H1 (cell line): ENCODE measurements at regions not wholly inside any gene's neighbourhood (a gene's known extent, or its start where the extent isn't known, plus 50 kb on each side); places are given as distances from the start of the nearest gene placed in this dataset.

Experiments used
- CTCF ChIA-PET: fragments of 300-600 bp; sonication (Branson Sonifier 250); formaldehyde crosslinking; loops from one replicate; lab custom pipeline; 2021; ENCODE audit not compliant: partially characterized antibody; lab: Charles Lee
- POLR2A ChIA-PET: fragments of 300-600 bp; sonication (Branson Sonifier 250); formaldehyde crosslinking; loops from one replicate; lab custom pipeline; 2021; ENCODE audit warnings: inconsistent platforms; ENCODE audit not compliant: partially characterized antibody; lab: Charles Lee
- DNase-seq, 2 experiments: peaks; one replicate each; pipeline versions ENCODE4 v3.0.0 to v3.0.0-alpha.2; 2010 to 2022; ENCODE audit warnings: low spot score in 2 of 2, low read depth in 1 of 2, mixed read lengths in 1 of 2
- FAIRE-seq: peaks from 2 replicates; lab custom pipeline; 2011; peaks lifted over from hg19 to GRCh38; lab: Jason Lieb, UNC
- H2AFZ ChIP-seq: 2 replicates; pipeline ENCODE4 v1.8.1; 2012; ENCODE audit warnings: low read length, inconsistent platforms
- H2AK5ac ChIP-seq: 2 replicates; pipeline ENCODE4 v1.6.1; 2013; ENCODE audit warnings: low read depth, low read length
- H2BK120ac ChIP-seq: replicated peaks from 2 replicates; pipeline ENCODE3; 2013; ENCODE audit warnings: low read depth, low read length, inconsistent platforms
- H2BK12ac ChIP-seq: 2 replicates; pipeline ENCODE4 v1.6.1; 2013; ENCODE audit warnings: low read depth, low read length
- H2BK15ac ChIP-seq: 2 replicates; pipeline ENCODE4 v1.6.1; 2013; ENCODE audit warnings: low read length
- H2BK20ac ChIP-seq: 2 replicates; pipeline ENCODE4 v1.6.1; 2013; ENCODE audit warnings: low read length
- H2BK5ac ChIP-seq: 2 replicates; pipeline ENCODE4 v1.6.1; 2013; ENCODE audit warnings: low read depth, low read length
- H3K14ac ChIP-seq: 2 replicates; pipeline ENCODE4 v1.6.1; 2013; ENCODE audit warnings: inconsistent platforms; ENCODE audit not compliant: insufficient read length
- H3K18ac ChIP-seq: 2 replicates; pipeline ENCODE4 v1.6.1; 2013; ENCODE audit warnings: low read length; ENCODE audit errors: extremely low read depth
- H3K23ac ChIP-seq: 2 replicates; pipeline ENCODE4 v1.6.1; 2013; ENCODE audit warnings: inconsistent platforms; ENCODE audit not compliant: insufficient read length
- H3K23me2 ChIP-seq: 2 replicates; pipeline ENCODE4 v1.6.1; 2013; ENCODE audit warnings: low read depth, low read length
- H3K27ac ChIP-seq: 2 replicates; pipeline ENCODE4 v1.6.1; 2011; ENCODE audit warnings: low read depth, low read length, inconsistent platforms
- H3K27me3 ChIP-seq, 4 experiments: replicated peaks in 1 of 4; 1 replicate in 1 of 4; 2 replicates in 3 of 4; pipeline versions ENCODE4 v1.6.1 to v1.8.1; 2011 to 2013; ENCODE audit warnings: low read length in 3 of 4, mild to moderate bottlenecking in 3 of 4, inconsistent platforms in 2 of 4, mixed read lengths in 2 of 4, moderate library complexity in 1 of 4; ENCODE audit not compliant: control insufficient read depth in 3 of 4, insufficient read depth in 3 of 4; ENCODE audit errors: extremely low read depth in 1 of 4
- H3K36me3 ChIP-seq, 4 experiments: 2 replicates each; pipeline versions ENCODE4 v1.6.1 to v1.8.1; 2011 to 2013; ENCODE audit warnings: mild to moderate bottlenecking in 4 of 4, low read length in 3 of 4, moderate library complexity in 2 of 4, control low read depth in 1 of 4, inconsistent platforms in 1 of 4; ENCODE audit not compliant: insufficient read depth in 4 of 4, control insufficient read depth in 2 of 4
- H3K4ac ChIP-seq: replicated peaks from 2 replicates; pipeline ENCODE3; 2013; ENCODE audit warnings: low read length, low read depth, mixed read lengths, inconsistent platforms; ENCODE audit not compliant: insufficient read length
- H3K4me1 ChIP-seq, 4 experiments: replicated peaks in 1 of 4; 1 replicate in 1 of 4; 2 replicates in 3 of 4; pipeline versions ENCODE4 v1.6.1 to v1.8.1; 2011 to 2013; ENCODE audit warnings: low read length in 3 of 4, inconsistent platforms in 2 of 4, mixed read lengths in 1 of 4; ENCODE audit not compliant: insufficient read depth in 4 of 4, control insufficient read depth in 3 of 4
- H3K4me2 ChIP-seq, 2 experiments: 2 replicates each; pipeline versions ENCODE4 v1.6.1 to v1.8.1; 2011 to 2013; ENCODE audit warnings: low read depth in 2 of 2, low read length in 2 of 2, control low read depth in 1 of 2, inconsistent platforms in 1 of 2, mild to moderate bottlenecking in 1 of 2; ENCODE audit not compliant: insufficient read depth in 1 of 2
- H3K4me3 ChIP-seq, 4 experiments: fragments of 200-600, 300-600 bp in 1 of 4; sonication (generic), shearing (Covaris generic), sonication (Bioruptor Twin) in 1 of 4; 2 replicates each; pipeline versions ENCODE4 v1.5.1 to v1.8.1; 2011 to 2016; ENCODE audit warnings: low read length in 4 of 4, low read depth in 3 of 4, control low read depth in 2 of 4, inconsistent platforms in 2 of 4, mild to moderate bottlenecking in 2 of 4, mixed read lengths in 1 of 4, moderate library complexity in 1 of 4; ENCODE audit not compliant: insufficient read depth in 2 of 4; ENCODE audit errors: extremely low read depth in 1 of 4
- H3K56ac ChIP-seq: replicated peaks from 2 replicates; pipeline ENCODE3; 2013; ENCODE audit warnings: low read depth, mild to moderate bottlenecking, mixed read lengths, low read length, inconsistent platforms; ENCODE audit not compliant: insufficient read length
- H3K79me1 ChIP-seq: 2 replicates; pipeline ENCODE4 v1.6.1; 2013; ENCODE audit warnings: low read depth, low read length, control low read depth
- H3K79me2 ChIP-seq, 2 experiments: 2 replicates each; pipeline versions ENCODE4 v1.6.1 to v1.8.1; 2012 to 2013; ENCODE audit warnings: low read length in 2 of 2, mild to moderate bottlenecking in 2 of 2, inconsistent platforms in 1 of 2; ENCODE audit not compliant: insufficient read depth in 2 of 2, control insufficient read depth in 1 of 2
- H3K9ac ChIP-seq, 4 experiments: replicated peaks in 1 of 4; 1 replicate in 1 of 4; 2 replicates in 3 of 4; pipeline versions ENCODE4 v1.6.1 to v1.8.1; 2011 to 2013; ENCODE audit warnings: low read depth in 3 of 4, low read length in 3 of 4, control low read depth in 2 of 4, mild to moderate bottlenecking in 2 of 4, moderate library complexity in 2 of 4, inconsistent platforms in 1 of 4; ENCODE audit errors: extremely low read depth in 1 of 4
- H3K9me3 ChIP-seq, 2 experiments: 2 replicates each; pipeline versions ENCODE4 v1.6.1 to v1.8.1; 2012 to 2013; ENCODE audit warnings: mild to moderate bottlenecking in 2 of 2, moderate library complexity in 2 of 2, control low read depth in 1 of 2, inconsistent platforms in 1 of 2, low read depth in 1 of 2, low read length in 1 of 2, mixed read lengths in 1 of 2; ENCODE audit not compliant: insufficient read depth in 2 of 2
- H4K20me1 ChIP-seq, 2 experiments: replicated peaks in 1 of 2; 2 replicates each; pipeline versions ENCODE3 to v1.8.1; 2011 to 2013; ENCODE audit warnings: inconsistent platforms in 2 of 2, low read length in 2 of 2, mild to moderate bottlenecking in 1 of 2; ENCODE audit not compliant: insufficient read depth in 2 of 2, control insufficient read depth in 1 of 2
- H4K5ac ChIP-seq: 2 replicates; pipeline ENCODE4 v1.6.1; 2013; ENCODE audit warnings: low read length, low read depth, mixed read lengths, inconsistent platforms; ENCODE audit not compliant: insufficient read length
- H4K8ac ChIP-seq: 2 replicates; pipeline ENCODE4 v1.8.0; 2013; ENCODE audit warnings: mild to moderate bottlenecking, moderate library complexity, low read length, inconsistent platforms; ENCODE audit not compliant: insufficient read depth; ENCODE audit errors: extremely low read depth
- H4K91ac ChIP-seq: replicated peaks from 2 replicates; pipeline ENCODE3; 2013; ENCODE audit warnings: low read length, mixed read lengths, inconsistent platforms; ENCODE audit not compliant: insufficient read length
- ATF2 ChIP-seq: IDR thresholded peaks from 2 replicates; pipeline ENCODE4 v1.6.1; 2012; ENCODE audit warnings: low read length, inconsistent platforms
- EZH2 ChIP-seq: fragments of 200-600 bp; sonication (generic); IDR thresholded peaks from 2 replicates; pipeline ENCODE4 v1.7.1; 2012; ENCODE audit warnings: low read depth, mild to moderate bottlenecking, moderate library complexity, low read length, inconsistent platforms; ENCODE audit not compliant: severe bottlenecking
- KDM5A ChIP-seq: fragments of 200-600 bp; IDR thresholded peaks from 2 replicates; pipeline ENCODE4 v1.7.1; 2012; ENCODE audit warnings: mild to moderate bottlenecking, low read length, inconsistent platforms, mixed read lengths
- POLR2A ChIP-seq, 2 experiments: IDR thresholded peaks; 1 replicate in 1 of 2; 2 replicates in 1 of 2; pipeline ENCODE4 v1.6.1; 2011; ENCODE audit warnings: low read depth in 2 of 2, low read length in 2 of 2, mild to moderate bottlenecking in 2 of 2; ENCODE audit errors: control extremely low read depth in 1 of 2
- RXRA ChIP-seq: IDR thresholded peaks from 2 replicates; pipeline ENCODE4 v1.6.1; 2011; ENCODE audit warnings: low read depth, mild to moderate bottlenecking, low read length, moderate library complexity; ENCODE audit not compliant: insufficient read depth
- TCF12 ChIP-seq: IDR thresholded peaks from 2 replicates; pipeline ENCODE4 v1.6.1; 2011; ENCODE audit warnings: low read depth, mild to moderate bottlenecking, low read length
- TEAD4 ChIP-seq: IDR thresholded peaks from 2 replicates; pipeline ENCODE4 v1.6.1; 2012; ENCODE audit warnings: low read depth, low read length, inconsistent platforms, mixed read lengths
- WGBS, 2 experiments: shearing (Covaris generic) in 1 of 2; methylation state at CpG; one replicate each; pipeline versions ENCODE4 v1.1.6 to v1.1.7; 2013 to 2015; ENCODE audit warnings: low lambda C conversion rate in 2 of 2, mixed read lengths in 2 of 2, inconsistent platforms in 1 of 2, low coverage in 1 of 2, missing lambda C conversion rate in 1 of 2; ENCODE audit not compliant: insufficient replicate concordance in 2 of 2, insufficient coverage in 1 of 2, insufficient read length in 1 of 2; ENCODE audit errors: extremely low coverage in 1 of 2, missing lambda C conversion rate in 1 of 2; 5-methylcytosine and 5-hydroxymethylcytosine counted together
- TF ChIP-seq, protein P1 (sequence below): IDR thresholded peaks from 2 replicates; pipeline ENCODE4 v1.6.1; 2012; ENCODE audit warnings: inconsistent platforms
- TF ChIP-seq, protein P2 (sequence below): IDR thresholded peaks from 2 replicates; pipeline ENCODE4 v1.6.1; 2011; ENCODE audit warnings: low read length, improper control_type of control experiment
- TF ChIP-seq, protein P3 (sequence below): IDR thresholded peaks from 2 replicates; pipeline ENCODE4 v1.6.1; 2012; ENCODE audit warnings: inconsistent platforms

GRCh38 chr12:119258556-119258955 lies 76.0 kb upstream of the CCDC60 start:
- H3K4ac ChIP-seq: no peak overlapping the region
- no peaks in the 10 kb centered on the region for H3K36me3 ChIP-seq
- H4K91ac ChIP-seq: no peak overlapping the region
- H3K4me3 ChIP-seq: no peak overlapping the region
- H3K27ac ChIP-seq: no peak overlapping the region
- no peaks in the 10 kb centered on the region for H3K79me1 ChIP-seq
- H4K5ac ChIP-seq: no peak overlapping the region
- no peak overlapping the region for H2BK20ac ChIP-seq
- H2AK5ac ChIP-seq: no peak overlapping the region
- 0 out of 2 replicates have a peak overlapping the region, but pooled peaks have one; percentile 3 for H2BK15ac ChIP-seq
- peaks cover 0 to 2% (median 0%) of the 10 kb centered on the region in 4 experiments; a peak in 1 of 7 replicates for H3K27me3 ChIP-seq
- H3K56ac ChIP-seq: no peak overlapping the region
- H3K4me2 ChIP-seq: no peak overlapping the region
- H4K20me1 ChIP-seq: no peaks in the 10 kb centered on the region
- H3K23me2 ChIP-seq: no peaks in the 10 kb centered on the region
- H2BK12ac ChIP-seq: peak overlapping the region; percentile 42; the same call in 1 of the 2 replicates
- POLR2A ChIA-PET: interaction anchor here (1.3 kb wide), 1 partner anchor 8 kb away, joined by 4 read pairs; no protein-coding TSS in a partner anchor
- no peaks in the 10 kb centered on the region for H3K79me2 ChIP-seq
- H2BK120ac ChIP-seq: no peak overlapping the region
- FAIRE-seq (no peak), DNase-seq (no peak)
- H4K8ac ChIP-seq: no peak overlapping the region
- H3K18ac ChIP-seq: no peak overlapping the region
- no peak overlapping the region for H3K14ac ChIP-seq
- H3K4me1 ChIP-seq: no peaks in the 10 kb centered on the region; a peak in 1 of 7 replicates
- no peak overlapping the region for H3K23ac ChIP-seq
- WGBS, 2 experiments: 96% methylated on average over 4 of the region's 4 CpGs; no CpG with 5 or more reads in 1 of the 2 experiments
- H3K9me3 ChIP-seq: no peaks in the 10 kb centered on the region
- CTCF ChIA-PET: interaction anchor here (0.7 to 4.2 kb wide), 5 partner anchors 16 to 238 kb away, joined by 3 to 19 read pairs (median 4); no protein-coding TSS in a partner anchor
- 0 out of 2 replicates have a peak overlapping the region, but pooled peaks have one; percentile 48 for H2AFZ ChIP-seq
- H3K9ac ChIP-seq: no peak overlapping the region
- no peak overlapping the region for H2BK5ac ChIP-seq
- no peak for TF ChIP-seq TEAD4
- TF ChIP-seq, protein P1, sequence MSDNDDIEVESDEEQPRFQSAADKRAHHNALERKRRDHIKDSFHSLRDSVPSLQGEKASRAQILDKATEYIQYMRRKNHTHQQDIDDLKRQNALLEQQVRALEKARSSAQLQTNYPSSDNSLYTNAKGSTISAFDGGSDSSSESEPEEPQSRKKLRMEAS: no peak
- no peak for TF ChIP-seq KDM5A
- TF ChIP-seq POLR2A (IDR thresholded peaks at IDR 0.05; ENCODE audit: control extremely low read depth in 1 of 2, low read depth in 2 of 2, low read length in 2 of 2): no peak
- no peak for TF ChIP-seq ATF2
- TF ChIP-seq RXRA: no peak
- no peak for TF ChIP-seq EZH2
- TF ChIP-seq, protein P2, sequence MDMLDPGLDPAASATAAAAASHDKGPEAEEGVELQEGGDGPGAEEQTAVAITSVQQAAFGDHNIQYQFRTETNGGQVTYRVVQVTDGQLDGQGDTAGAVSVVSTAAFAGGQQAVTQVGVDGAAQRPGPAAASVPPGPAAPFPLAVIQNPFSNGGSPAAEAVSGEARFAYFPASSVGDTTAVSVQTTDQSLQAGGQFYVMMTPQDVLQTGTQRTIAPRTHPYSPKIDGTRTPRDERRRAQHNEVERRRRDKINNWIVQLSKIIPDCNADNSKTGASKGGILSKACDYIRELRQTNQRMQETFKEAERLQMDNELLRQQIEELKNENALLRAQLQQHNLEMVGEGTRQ: no peak
- TF ChIP-seq, protein P3, sequence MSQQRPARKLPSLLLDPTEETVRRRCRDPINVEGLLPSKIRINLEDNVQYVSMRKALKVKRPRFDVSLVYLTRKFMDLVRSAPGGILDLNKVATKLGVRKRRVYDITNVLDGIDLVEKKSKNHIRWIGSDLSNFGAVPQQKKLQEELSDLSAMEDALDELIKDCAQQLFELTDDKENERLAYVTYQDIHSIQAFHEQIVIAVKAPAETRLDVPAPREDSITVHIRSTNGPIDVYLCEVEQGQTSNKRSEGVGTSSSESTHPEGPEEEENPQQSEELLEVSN: no peak
- TF ChIP-seq TCF12: no peak
